CD4-positive, alpha-beta T cell treated with Interleukin-15 for 1 hour (primary cell): ENCODE measurements at regions not wholly inside any gene's neighbourhood (a gene's known extent, or its start where the extent isn't known, plus 50 kb on each side); places are given as distances from the start of the nearest gene placed in this dataset.
A peak's percentile ranks its signal among the peaks of the same experiment; 100 is the strongest.

ENCODE experiments used
- DNase-seq: peaks from one replicate; pipeline ENCODE4 v3.0.0-alpha.2; 2020

- DNase-seq = no peak
Measured at GRCh38 chr16:85380905-85381737, 232.0 kb upstream of the GSE1 start.

DNA sequence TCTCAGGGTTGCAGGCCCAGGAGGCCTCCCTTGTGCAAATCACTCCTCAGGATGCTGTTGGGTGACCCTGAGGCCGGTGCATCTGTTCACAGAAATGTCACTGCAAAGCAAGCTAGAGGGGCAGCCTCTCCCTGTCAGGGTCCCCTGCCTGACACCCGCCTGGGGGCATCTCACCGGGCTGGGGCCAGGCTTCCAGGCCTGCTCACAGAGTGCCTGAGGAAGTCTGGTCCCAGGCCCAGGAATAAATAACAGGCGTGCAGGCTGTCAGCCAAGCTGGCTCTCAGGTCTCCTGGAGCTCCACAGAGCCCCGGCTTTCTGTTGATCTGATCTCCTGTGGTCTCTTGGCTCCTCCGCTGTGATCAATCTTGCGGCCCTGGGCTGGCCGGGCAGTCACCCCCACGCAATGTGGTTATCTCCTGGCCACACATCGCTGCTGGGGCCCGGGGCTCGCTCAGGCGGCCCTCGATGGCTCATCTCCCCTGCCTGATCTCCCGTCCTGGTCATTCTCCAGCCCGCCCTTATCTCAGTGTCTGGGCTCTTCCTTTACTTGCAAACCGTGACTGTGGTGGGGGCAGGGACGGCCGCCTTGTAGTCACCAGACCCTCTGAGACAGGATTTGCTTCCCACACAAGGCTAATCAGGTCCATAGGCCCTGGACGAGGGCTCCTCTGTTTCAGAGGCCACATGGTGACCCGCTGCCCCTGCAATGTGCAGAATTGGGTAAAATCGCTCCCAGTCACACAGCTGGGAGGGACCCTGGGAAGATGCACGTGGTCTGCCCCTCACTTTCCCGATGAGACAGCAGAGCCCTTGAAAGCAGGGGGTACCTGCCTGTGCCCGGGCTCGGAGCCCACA lies 231.2 kb upstream of the GSE1 start:
- no peak for DNase-seq

GRCh38 chr16:85382717-85383118 lies 230.4 kb upstream of the GSE1 start:
- no peak for DNase-seq

- DNase-seq = no peak
Measured at GRCh38 chr16:85383836-85384832, 229.0 kb upstream of the GSE1 start.

GRCh38 chr16:85384833-85385462 lies 228.2 kb upstream of the GSE1 start:
- no peak for DNase-seq

DNA sequence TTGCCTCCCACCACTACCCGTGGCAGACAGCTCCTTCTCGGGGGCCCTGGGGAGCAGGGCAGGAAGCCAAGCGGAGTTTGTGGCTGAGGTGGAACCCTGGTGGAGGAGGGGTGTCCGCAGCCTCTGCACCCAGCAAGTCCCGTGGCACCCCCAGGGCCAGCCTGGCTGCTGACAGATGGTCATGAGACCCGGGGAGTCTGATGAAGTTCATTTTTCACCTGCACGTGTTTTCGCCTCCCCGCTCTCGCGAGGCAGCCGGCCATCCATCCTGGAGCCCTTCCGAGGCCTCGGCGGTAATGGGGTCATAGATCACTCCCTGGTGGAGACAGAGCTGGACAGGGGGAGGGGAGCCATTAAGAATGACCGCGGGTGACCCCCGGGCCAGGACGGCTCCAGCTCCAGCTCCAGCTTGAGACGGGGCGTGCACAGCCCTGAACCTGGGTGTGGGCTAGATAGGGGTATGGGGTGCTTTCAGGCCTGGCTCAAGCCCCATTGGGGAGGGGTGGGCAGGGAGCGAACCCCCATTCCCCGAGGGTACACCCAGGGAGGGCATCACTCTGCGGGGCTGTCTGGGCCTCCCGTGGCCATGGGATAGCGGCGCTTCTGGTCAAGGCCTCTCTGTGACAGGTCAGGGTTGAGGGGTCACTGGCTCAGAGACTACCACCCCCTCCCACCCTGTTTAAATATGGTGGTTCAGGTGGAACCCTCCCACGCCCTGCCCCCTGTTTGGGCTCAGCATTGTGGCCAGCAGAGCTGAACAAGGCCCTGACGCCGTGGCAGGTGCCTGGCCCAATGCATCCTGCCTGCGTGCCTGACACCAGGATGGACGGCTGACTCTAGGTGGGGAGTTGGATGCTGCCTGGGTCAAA lies 227.4 kb upstream of the GSE1 start:
- no peak for DNase-seq

- DNase-seq = no peak
Measured at GRCh38 chr16:85386467-85387170, 226.5 kb upstream of the GSE1 start.

DNA sequence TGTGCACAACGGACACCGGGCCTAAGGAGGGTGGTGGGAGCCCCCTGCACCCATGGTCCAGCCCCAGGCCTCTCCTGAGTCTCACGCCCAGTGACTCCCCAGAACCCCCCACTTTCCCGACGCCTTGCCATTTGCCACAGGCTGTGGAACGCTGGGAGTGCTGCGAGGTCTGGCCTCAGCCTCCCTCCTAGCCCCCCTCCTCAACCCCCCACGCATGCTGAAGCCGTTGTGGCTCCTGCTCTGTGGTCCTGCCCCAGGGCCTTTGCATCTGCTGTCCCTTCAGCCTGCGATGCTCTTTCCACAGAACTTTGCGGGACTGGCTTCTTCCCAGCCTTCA lies 226.0 kb upstream of the GSE1 start:
- DNase-seq = peak; percentile 7

- DNase-seq = peak; percentile 2
Measured at GRCh38 chr16:85387731-85388295, 225.3 kb upstream of the GSE1 start.

DNA sequence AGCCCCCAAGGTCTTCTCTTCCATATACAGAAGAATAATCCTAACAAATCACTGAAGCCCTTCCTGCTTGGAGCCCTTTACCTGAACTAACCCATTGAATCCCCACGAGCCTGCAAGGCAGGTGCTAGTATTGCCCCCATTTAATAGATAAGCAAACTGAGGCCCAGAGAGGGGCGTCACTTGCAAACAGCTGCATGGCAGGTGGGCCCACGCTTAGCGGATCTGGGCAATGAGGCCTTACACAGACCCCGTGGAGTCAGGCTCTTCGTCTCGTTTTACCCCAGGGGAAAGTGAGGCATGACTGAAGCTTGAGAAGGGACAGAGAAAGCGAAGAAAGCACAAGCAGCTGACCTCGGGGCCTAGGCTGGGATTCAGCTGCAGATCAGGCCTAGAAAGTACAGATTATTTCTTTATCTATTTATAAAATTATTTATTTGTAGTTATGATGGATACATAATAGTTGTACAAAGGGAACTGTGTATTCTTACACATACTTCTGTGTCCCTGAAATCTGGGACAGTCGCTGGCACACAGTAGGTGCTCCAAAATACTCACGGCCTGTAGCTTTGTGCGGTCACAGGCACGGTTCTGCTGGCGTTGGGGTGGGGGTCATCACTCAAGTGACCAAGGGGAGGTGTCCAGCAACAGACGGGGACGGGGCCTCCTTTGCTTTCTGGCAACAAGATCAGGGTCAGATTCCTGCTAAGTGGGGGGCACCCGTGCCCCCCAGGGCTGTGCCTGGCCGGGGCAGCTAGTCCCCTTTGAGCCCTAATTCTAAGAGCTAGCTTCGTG lies 223.2 kb upstream of the GSE1 start:
- DNase-seq = no peak

DNA sequence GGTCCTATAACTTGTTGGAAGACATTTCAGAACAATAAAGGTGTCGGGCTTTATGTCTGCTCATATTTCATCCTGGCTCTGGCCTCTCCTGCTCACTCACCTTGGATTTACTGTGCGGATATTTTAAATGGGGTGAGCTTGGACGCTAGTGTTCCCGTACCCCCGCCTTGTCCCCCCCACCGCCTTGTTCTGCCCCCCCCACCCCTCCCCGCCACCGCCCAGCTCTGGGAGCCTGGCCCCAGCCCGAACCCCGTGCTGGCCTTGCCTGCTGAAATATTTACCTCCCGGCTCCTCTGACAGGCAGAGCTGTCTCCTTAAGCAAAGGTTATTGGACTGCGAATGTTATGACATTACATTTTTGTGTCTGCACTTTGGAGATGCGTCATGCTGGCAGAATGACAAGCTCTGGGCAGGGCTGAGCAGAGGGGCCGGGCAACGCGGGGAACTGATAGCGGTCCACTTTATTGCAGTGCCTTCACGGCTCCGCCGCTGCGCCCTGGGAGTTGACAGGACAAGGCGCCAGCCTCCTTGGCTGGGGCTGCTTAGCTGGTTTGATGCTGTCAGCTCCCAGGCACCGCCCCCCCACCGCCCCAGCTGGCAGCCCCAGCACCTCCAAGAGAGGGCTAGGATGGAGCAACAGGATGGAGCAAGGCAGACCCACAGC lies 222.5 kb upstream of the GSE1 start:
- no peak for DNase-seq

GRCh38 chr16:85391175-85391707 lies 221.9 kb upstream of the GSE1 start:
- DNase-seq = no peak

DNA sequence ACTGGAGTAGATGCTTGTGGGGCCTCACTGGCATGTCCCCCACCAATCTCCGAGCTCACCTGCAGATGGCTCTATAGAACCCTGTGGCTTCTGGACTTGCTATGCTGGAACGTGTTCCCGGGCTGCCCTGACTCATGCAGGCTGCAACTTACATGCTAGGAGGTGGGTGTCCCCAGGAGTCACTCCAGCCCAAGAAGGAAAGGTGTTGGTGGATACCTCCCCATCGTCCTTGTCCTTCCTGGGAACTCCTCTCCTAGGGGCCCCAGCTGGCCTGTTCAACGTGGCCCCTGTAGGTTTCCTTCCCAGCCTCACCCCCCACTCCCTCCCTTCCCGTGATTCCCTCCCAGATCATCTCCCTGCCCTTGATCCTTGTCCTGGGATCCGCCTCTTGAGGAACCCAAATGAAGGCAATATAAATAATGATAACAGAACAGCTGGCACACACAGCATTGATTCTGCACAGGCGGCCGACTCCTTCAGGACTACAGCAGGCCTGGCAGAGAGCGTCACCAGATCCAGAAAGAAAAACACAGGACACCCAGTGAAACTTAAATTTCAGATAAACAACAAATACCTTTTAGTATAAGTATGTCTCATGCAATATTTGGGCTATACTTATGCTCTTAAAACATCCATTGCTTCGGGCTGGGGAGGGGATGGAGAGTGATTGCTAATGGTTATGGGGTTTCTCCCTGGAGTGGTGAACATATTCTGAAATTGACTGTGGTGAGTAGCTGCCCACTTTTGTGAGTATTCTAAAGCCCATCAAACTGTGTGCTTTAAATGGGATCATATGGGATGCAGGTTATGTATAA lies 221.1 kb upstream of the GSE1 start:
- DNase-seq = peak; percentile 13

DNA sequence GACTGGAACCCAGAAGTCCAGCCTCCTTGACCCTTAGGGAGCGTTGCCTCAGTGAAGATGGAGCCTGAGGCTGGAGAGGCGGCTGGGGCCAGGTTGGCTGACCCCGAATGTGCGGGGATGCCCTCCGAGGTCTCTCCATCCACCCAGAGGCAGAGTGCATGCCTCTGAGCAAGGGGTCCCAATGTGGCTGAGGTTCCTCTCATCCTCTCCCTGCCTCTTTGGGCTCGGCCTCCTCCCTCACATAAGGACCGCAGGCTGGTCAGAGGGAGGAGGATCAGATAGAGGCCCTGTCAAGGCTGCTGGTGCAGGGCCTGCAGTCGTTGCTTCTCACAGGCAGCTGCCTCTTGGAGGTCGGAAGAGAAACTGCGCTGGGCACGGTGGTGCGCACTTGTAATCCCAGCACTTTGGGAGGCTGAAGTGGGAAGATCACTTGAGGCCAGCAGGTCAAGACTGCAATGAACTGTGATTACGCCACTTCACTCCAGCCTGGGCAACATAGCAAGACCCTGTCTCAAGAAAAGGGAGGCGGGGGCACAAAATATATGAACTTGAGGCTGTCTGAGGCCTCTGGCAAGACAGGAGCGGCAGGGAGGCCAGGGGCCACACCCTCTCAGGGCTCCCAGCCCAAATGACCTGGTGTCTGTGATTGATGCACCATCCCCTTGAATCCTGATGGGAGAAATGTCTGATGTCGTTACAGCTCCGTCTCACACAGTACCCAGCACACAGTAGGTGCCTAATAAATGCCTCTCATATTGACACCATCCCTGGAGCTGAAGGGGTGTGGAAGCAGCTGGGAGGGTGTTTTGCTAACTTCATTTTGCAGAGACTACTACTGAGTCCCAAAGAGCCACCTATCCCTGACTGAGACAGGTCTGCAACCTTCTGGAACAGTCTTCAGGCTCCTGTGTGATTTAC lies 220.1 kb upstream of the GSE1 start:
- peak; percentile 5 for DNase-seq

GRCh38 chr16:85393674-85394451 lies 219.3 kb upstream of the GSE1 start:
- peak; percentile 59 for DNase-seq
